Liver (tissue), 8 donors: ENCODE measurements at regions not wholly inside any gene's neighbourhood (a gene's known extent, or its start where the extent isn't known, plus 50 kb on each side); places are given as distances from the start of the nearest gene placed in this dataset.

Experiments used
- DNase-seq: peaks from one replicate; pipeline ENCODE4 v3.0.0-alpha.2; 2017; ENCODE audit warnings: low spot score
- H3K27ac ChIP-seq, 2 donors: one replicate each; pipeline ENCODE4 v1.7.0; 2013; ENCODE audit warnings: inconsistent platforms in 2 of 2, low read length in 2 of 2, control low read depth in 1 of 2, low read depth in 1 of 2, mild to moderate bottlenecking in 1 of 2
- H3K27me3 ChIP-seq, 4 donors: one replicate each; pipeline versions ENCODE4 v1.6.1 to v1.7.0; 2013; ENCODE audit warnings: low read length in 3 of 4, inconsistent platforms in 1 of 4, mild to moderate bottlenecking in 1 of 4, moderate library complexity in 1 of 4; ENCODE audit not compliant: control insufficient read depth in 4 of 4, insufficient read depth in 4 of 4
- H3K36me3 ChIP-seq, 4 donors: one replicate each; pipeline versions ENCODE4 v1.6.1 to v1.7.0; 2013; ENCODE audit warnings: low read length in 3 of 4, mild to moderate bottlenecking in 3 of 4, low read depth in 1 of 4, moderate library complexity in 1 of 4; ENCODE audit not compliant: control insufficient read depth in 4 of 4, insufficient read depth in 3 of 4
- H3K4me1 ChIP-seq, 4 donors: one replicate each; pipeline versions ENCODE4 v1.6.1 to v1.7.0; 2013; ENCODE audit warnings: low read length in 3 of 4, mild to moderate bottlenecking in 3 of 4, moderate library complexity in 1 of 4; ENCODE audit not compliant: control insufficient read depth in 4 of 4, insufficient read depth in 4 of 4
- H3K4me3 ChIP-seq, 3 donors: one replicate each; pipeline versions ENCODE4 v1.6.1 to v1.7.0; 2013; ENCODE audit warnings: low read length in 3 of 3, control low read depth in 1 of 3, low read depth in 1 of 3, mild to moderate bottlenecking in 1 of 3
- H3K9ac ChIP-seq, 2 donors: one replicate each; pipeline ENCODE4 v1.7.0; 2013; ENCODE audit warnings: low read length in 2 of 2, mild to moderate bottlenecking in 2 of 2, moderate library complexity in 2 of 2, control low read depth in 1 of 2, low read depth in 1 of 2
- H3K9me3 ChIP-seq, 4 donors: one replicate each; pipeline versions ENCODE4 v1.6.1 to v1.7.0; 2013; ENCODE audit warnings: low read length in 3 of 4; ENCODE audit not compliant: control insufficient read depth in 4 of 4
- ATF3 ChIP-seq: IDR thresholded peaks from 2 replicates; pipeline ENCODE4 v1.6.1; 2016; ENCODE audit warnings: antibody characterized with exemption
- CTCF ChIP-seq: fragments of 150-350 bp; IDR thresholded peaks from 2 replicates; pipeline ENCODE4 v1.5.1; 2017; ENCODE audit warnings: improper control_type of control experiment, low read depth, low read length; ENCODE audit not compliant: missing input control
- FOXA1 ChIP-seq: IDR thresholded peaks from 2 replicates; pipeline ENCODE4 v1.6.1; 2016; ENCODE audit warnings: antibody characterized with exemption
- FOXA2 ChIP-seq: IDR thresholded peaks from 2 replicates; pipeline ENCODE4 v1.6.1; 2016; ENCODE audit warnings: antibody characterized with exemption
- JUND ChIP-seq, 2 donors: IDR thresholded peaks; 2 replicates each; pipeline ENCODE4 v1.6.1; 2016; ENCODE audit warnings: antibody characterized with exemption in 2 of 2
- MAX ChIP-seq: IDR thresholded peaks from 2 replicates; pipeline ENCODE4 v1.6.1; 2016; ENCODE audit warnings: antibody characterized with exemption
- NR2F2 ChIP-seq: IDR thresholded peaks from 2 replicates; pipeline ENCODE4 v1.6.1; 2016; ENCODE audit warnings: antibody characterized with exemption
- REST ChIP-seq: IDR thresholded peaks from 2 replicates; pipeline ENCODE4 v1.6.1; 2016; ENCODE audit warnings: antibody characterized with exemption, mild to moderate bottlenecking
- SP1 ChIP-seq: IDR thresholded peaks from 2 replicates; pipeline ENCODE4 v1.6.1; 2018; ENCODE audit warnings: antibody characterized with exemption, mild to moderate bottlenecking
- TAF1 ChIP-seq: conservative IDR thresholded peaks from 2 replicates; pipeline ENCODE4 v1.6.1; 2016; ENCODE audit warnings: antibody characterized with exemption, mild to moderate bottlenecking
- ZBTB33 ChIP-seq: IDR thresholded peaks from 2 replicates; pipeline ENCODE4 v1.6.1; 2016; ENCODE audit warnings: antibody characterized with exemption
- WGBS: extraction: QIAGEN DNeasy Blood & Tissue Kit; methylation state at CpG from one replicate; pipeline ENCODE4 v1.1.7; 2013; 5-methylcytosine and 5-hydroxymethylcytosine counted together
- donor health status: healthy.
- donor health status: healthy.
- donor health status: healthy.
- donor health status: healthy.
- donor health status: healthy.

- H3K27ac ChIP-seq, result no peak overlapping the region
- 86% methylated on average over 16 of the region's 16 CpGs for WGBS
- DNase-seq, result peak; percentile 24
- H3K9me3 ChIP-seq, result no peaks in the 10 kb centered on the region
- no peak overlapping the region for H3K9ac ChIP-seq
- H3K4me3 ChIP-seq, result no peak overlapping the region
- peaks cover 0 to 21% (median 13%) of the 10 kb centered on the region in 4 donors for H3K4me1 ChIP-seq
- no peak for TF ChIP-seq ZBTB33
- no peak for TF ChIP-seq MAX
- TF ChIP-seq NR2F2, result no peak
- TF ChIP-seq FOXA1, result no peak
- no peak for TF ChIP-seq TAF1
- TF ChIP-seq SP1, result no peak
- no peak for TF ChIP-seq CTCF
- no peaks in the 10 kb centered on the region for H3K27me3 ChIP-seq
- no peaks in the 10 kb centered on the region for H3K36me3 ChIP-seq
Measured at GRCh38 chr17:83175119-83175821, 95.9 kb downstream of the METRNL start.

GRCh38 chr17:83175822-83176622 is 96.6 kb downstream of the METRNL start:
- Histone ChIP-seq H3K4me3 (no peak overlapping the region), H3K27ac (no peak overlapping the region)
- WGBS, result 92% methylated on average over 15 of the region's 15 CpGs

GRCh38 chr17:83176623-83177583 is 97.5 kb downstream of the METRNL start:
- H3K9ac ChIP-seq, result no peak overlapping the region
- H3K36me3 ChIP-seq, result no peaks in the 10 kb centered on the region
- 97% methylated on average over 22 of the region's 22 CpGs for WGBS
- no peak overlapping the region for H3K4me3 ChIP-seq
- no peaks in the 10 kb centered on the region for H3K27me3 ChIP-seq
- H3K4me1 ChIP-seq, result peaks cover 0 to 21% (median 13%) of the 10 kb centered on the region in 4 donors
- DNase-seq, result no peak
- H3K9me3 ChIP-seq, result no peaks in the 10 kb centered on the region
- H3K27ac ChIP-seq, result no peak overlapping the region
- TF ChIP-seq JUND (IDR thresholded peaks at IDR 0.05), result no peak
- no peak for TF ChIP-seq FOXA2
- TF ChIP-seq MAX, result no peak
- TF ChIP-seq TAF1, result no peak
- TF ChIP-seq ATF3, result no peak
- no peak for TF ChIP-seq ZBTB33
- no peak for TF ChIP-seq REST

More at GRCh38 chr17:83175822-83176622, 96.6 kb downstream of the METRNL start:
- Histone ChIP-seq H3K36me3 (no peaks in the 10 kb centered on the region), H3K9ac (no peak overlapping the region), H3K4me1 (peaks cover 0 to 21% (median 13%) of the 10 kb centered on the region in 4 donors), H3K9me3 (no peaks in the 10 kb centered on the region), H3K27me3 (no peaks in the 10 kb centered on the region)
- DNase-seq, result no peak
- no peak for TF ChIP-seq FOXA2
- TF ChIP-seq FOXA1, result no peak
- no peak for TF ChIP-seq TAF1
